Lower lobe of right lung (tissue), 2 donors: ENCODE measurements at regions not wholly inside any gene's neighbourhood (a gene's known extent, or its start where the extent isn't known, plus 50 kb on each side); places are given as distances from the start of the nearest gene placed in this dataset.

Experiments
- ATAC-seq, 2 donors: fragments of 200-7000 bp; cut with Tn5 transposase; one replicate each; pipeline ENCODE4 v1.9.1; 2020 to 2022; ENCODE audit warnings: mild to moderate bottlenecking in 2 of 2, moderate library complexity in 2 of 2
- DNase-seq: peaks from one replicate; pipeline ENCODE4 v3.0.0-alpha.2; 2020
- H3K27ac ChIP-seq: fragments of 200-600 bp; one replicate; pipeline ENCODE4 v1.8.0; 2022
- H3K27me3 ChIP-seq: fragments of 200-600 bp; one replicate; pipeline ENCODE4 v1.8.0; 2022; ENCODE audit warnings: low read depth
- H3K36me3 ChIP-seq: fragments of 200-600 bp; one replicate; pipeline ENCODE4 v1.8.0; 2022; ENCODE audit warnings: mild to moderate bottlenecking
- H3K4me1 ChIP-seq: fragments of 200-600 bp; one replicate; pipeline ENCODE4 v1.8.0; 2022
- H3K4me3 ChIP-seq: fragments of 200-600 bp; one replicate; pipeline ENCODE4 v1.8.0; 2022; ENCODE audit warnings: mild to moderate bottlenecking
- H3K9me3 ChIP-seq: fragments of 200-600 bp; one replicate; pipeline ENCODE4 v1.8.0; 2022
- intact Hi-C: fragments of 100-400 bp; cut with DNase I; formaldehyde crosslinking; loops from one replicate; pipeline ENCODE4 v1.11.0; 2022
- TF ChIP-seq, protein P1 (sequence below): fragments of 200-600 bp; IDR thresholded peaks from one replicate; pipeline ENCODE4 v1.8.0; 2022; ENCODE audit warnings: antibody characterized with exemption, mild to moderate bottlenecking
- donor health status: DM: no; HTN: yes; CAD: no; lungs with severe emphysema.

DNA sequence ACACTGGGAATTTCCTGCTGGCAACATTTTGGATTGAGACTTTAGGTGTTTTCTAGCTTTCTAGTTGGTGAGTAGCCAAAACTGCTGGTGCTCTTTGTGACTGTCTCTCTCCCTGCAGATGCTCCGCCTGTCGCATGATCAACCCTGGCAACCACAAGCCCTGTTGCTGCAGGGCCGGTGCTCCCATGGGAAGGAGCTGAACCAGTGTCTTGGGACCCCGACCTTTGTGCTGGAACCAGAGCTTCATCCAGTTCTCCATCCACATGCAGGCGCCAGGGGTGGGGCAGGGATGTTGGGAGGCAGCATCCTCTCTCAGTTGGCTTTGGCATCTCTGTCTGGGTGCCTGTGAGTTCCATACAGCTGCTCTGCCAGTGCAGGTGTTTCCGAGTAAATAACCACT is 306.2 kb upstream of the MKI67 start:
- DNase-seq (no peak), ATAC-seq (no peak)
- peaks cover 21% of the 10 kb centered on the region for H3K27me3 ChIP-seq
- TF ChIP-seq, protein P1, sequence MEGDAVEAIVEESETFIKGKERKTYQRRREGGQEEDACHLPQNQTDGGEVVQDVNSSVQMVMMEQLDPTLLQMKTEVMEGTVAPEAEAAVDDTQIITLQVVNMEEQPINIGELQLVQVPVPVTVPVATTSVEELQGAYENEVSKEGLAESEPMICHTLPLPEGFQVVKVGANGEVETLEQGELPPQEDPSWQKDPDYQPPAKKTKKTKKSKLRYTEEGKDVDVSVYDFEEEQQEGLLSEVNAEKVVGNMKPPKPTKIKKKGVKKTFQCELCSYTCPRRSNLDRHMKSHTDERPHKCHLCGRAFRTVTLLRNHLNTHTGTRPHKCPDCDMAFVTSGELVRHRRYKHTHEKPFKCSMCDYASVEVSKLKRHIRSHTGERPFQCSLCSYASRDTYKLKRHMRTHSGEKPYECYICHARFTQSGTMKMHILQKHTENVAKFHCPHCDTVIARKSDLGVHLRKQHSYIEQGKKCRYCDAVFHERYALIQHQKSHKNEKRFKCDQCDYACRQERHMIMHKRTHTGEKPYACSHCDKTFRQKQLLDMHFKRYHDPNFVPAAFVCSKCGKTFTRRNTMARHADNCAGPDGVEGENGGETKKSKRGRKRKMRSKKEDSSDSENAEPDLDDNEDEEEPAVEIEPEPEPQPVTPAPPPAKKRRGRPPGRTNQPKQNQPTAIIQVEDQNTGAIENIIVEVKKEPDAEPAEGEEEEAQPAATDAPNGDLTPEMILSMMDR: no peak
- H3K9me3 ChIP-seq: no peaks in the 10 kb centered on the region
- intact Hi-C loops: no loop called here
- no peak overlapping the region for H3K27ac ChIP-seq
- no peaks in the 10 kb centered on the region for H3K4me1 ChIP-seq
- H3K36me3 ChIP-seq: no peaks in the 10 kb centered on the region
- no peak overlapping the region for H3K4me3 ChIP-seq

DNA sequence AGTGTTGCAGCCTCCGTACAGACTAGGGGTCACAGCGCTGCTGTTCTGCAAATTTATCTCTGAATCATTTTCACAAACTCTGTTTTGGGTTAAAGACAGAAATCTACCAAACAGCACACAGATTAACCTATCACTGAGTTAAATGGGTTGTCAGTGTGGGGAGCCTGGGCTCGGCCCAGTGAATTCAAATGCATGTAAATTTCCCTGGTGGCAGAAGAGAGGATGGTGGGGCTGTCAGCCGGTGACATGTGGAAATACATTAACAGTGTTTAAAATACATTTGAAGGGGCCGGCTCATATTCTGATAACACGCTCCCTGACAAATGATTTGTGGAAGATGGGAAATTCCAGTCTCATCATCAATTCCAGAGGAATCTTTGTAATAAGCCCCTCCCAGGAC is 309.6 kb upstream of the MKI67 start:
- Histone ChIP-seq H3K36me3 (no peaks in the 10 kb centered on the region), H3K27ac (no peak overlapping the region), H3K4me3 (no peak overlapping the region), H3K27me3 (peaks cover 28% of the 10 kb centered on the region), H3K9me3 (no peaks in the 10 kb centered on the region), H3K4me1 (no peaks in the 10 kb centered on the region)
- DNase-seq: no peak
- ATAC-seq: no peak
- intact Hi-C loops: no loop called here
- TF ChIP-seq, protein P1: no peak

DNA sequence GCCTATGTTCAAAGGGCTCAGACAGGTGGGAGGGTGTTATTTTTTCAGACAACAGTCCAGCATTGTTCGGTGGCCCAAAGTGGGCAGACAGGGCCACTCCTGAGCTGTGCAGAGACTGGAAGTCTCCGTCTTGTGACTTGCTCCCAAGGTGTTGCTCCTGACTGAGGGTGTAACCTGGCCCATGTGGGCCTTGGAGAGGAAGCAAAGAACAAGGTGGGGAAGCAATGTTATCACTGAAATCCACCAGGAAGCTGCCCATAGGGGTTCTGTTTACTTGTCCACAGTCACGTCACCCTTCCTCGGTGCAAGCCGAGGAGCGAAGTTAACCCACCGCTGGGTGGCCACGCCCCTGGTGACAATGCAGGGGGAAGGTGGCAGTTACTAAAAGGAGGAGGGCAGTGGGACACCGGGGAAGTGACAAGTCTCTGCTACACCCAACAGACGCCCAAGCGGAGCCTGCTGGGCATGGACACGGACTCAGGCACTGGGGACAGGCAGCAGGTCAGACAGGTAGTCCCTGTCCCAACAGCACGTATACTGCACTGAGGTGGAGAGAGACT is 311.6 kb upstream of the MKI67 start:
- Histone ChIP-seq H3K4me3 (no peak overlapping the region), H3K27ac (no peak overlapping the region), H3K4me1 (no peaks in the 10 kb centered on the region), H3K27me3 (peaks cover 31% of the 10 kb centered on the region), H3K36me3 (no peaks in the 10 kb centered on the region), H3K9me3 (no peaks in the 10 kb centered on the region)
- intact Hi-C loops: no loop called here
- ATAC-seq: peak in 1 of 2 donors; percentile 33
- TF ChIP-seq, protein P1: no peak
- DNase-seq: no peak

GRCh38 chr10:128438417-128439063 is 312.3 kb upstream of the MKI67 start:
- no peaks in the 10 kb centered on the region for H3K4me1 ChIP-seq
- TF ChIP-seq, protein P1: no peak
- H3K9me3 ChIP-seq: no peaks in the 10 kb centered on the region
- ATAC-seq (peak; percentile 7 to 44), DNase-seq (no peak)
- intact Hi-C loops: no loop called here
- no peak overlapping the region for H3K27ac ChIP-seq
- no peaks in the 10 kb centered on the region for H3K36me3 ChIP-seq
- peaks cover 31% of the 10 kb centered on the region for H3K27me3 ChIP-seq
- H3K4me3 ChIP-seq: no peak overlapping the region

DNA sequence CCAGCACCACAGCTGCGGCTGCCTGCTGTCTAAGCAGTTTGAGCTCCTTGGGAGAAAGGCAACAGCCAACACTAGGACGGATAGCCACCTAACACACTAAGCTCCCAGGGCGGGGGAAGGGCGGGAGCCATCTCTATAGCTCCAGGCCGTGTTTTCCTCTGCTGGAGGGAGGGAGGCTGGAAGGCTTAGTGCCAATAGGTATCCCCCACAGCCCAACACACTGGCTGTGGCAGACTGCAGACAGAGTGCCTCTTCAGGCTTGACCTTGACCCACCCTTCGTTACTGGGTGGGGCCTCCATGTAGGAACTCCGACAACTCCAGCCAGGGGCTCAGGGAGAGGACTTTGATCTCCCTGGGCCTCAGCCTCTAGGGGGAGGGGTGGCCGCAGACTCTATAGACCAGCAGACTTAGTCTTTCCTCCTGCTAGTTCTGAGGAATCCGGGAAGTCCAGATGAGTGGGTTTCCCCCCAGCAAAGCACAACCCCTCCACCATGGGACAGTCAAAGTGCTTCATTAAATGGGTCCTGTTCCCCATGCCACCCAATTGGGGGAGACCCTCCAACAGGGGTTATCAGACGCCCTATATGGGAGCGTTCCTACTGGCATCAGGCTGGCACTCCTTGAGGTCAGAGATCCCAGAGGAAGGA is 314.4 kb upstream of the MKI67 start:
- intact Hi-C loops: no loop called here
- DNase-seq (no peak), ATAC-seq (no peak)
- H3K4me1 ChIP-seq: no peaks in the 10 kb centered on the region
- H3K36me3 ChIP-seq: no peaks in the 10 kb centered on the region
- H3K27me3 ChIP-seq: peaks cover 17% of the 10 kb centered on the region
- no peak overlapping the region for H3K27ac ChIP-seq
- TF ChIP-seq, protein P1: no peak
- H3K9me3 ChIP-seq: no peaks in the 10 kb centered on the region
- H3K4me3 ChIP-seq: no peak overlapping the region
